ENCODE measurements at regions not wholly inside any gene's neighbourhood (a gene's known extent, or its start where the extent isn't known, plus 50 kb on each side); places are given as distances from the start of the nearest gene placed in this dataset.

DNA sequence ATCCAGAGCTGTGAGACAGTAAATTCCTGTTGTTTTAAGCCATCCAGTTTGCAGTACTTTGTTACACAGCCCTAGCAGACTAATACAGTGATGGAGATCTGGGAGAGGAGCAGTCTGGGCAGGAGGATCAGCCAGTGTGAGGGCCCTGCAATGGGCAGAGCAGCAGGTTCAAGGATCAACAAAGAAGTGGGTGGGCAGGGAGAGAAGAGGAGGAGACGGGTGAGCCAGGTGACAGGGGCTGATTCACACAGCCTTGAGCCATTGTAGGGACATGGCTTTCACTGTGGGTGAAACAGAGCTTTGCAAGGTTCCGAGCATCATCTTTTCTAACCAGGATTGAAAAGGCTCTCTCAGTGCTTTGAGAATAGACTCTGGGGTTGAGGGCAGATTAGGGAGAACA is 88.2 kb upstream of the MVB12B start:
- FAIRE-seq = no peak

DNA sequence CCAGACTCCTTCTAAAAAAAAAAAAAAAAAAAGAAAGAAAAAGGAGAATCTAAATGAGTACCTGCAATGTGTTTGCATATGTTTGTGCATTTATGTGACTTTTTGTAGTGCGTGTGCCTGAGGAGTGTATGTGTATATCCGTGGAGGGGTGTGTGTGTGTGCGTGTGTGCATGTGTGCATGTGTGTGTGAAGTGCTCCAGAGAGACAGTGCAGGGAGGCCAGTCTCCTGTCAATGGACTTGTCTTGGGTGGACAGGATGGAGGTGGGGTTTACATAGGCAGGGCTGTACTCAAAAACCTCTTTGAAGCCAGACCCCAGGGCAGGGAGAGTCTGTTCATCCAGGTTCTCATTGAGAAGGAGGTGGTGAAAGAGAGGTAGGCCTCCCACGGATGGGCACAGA is 87.1 kb upstream of the MVB12B start:
- FAIRE-seq = no peak
- DNase-seq (ENCODE audit: low spot score) = no peak

More for the DNA sequence above, 88.2 kb upstream of the MVB12B start:
- no peak for DNase-seq (ENCODE audit: low spot score)

DNA sequence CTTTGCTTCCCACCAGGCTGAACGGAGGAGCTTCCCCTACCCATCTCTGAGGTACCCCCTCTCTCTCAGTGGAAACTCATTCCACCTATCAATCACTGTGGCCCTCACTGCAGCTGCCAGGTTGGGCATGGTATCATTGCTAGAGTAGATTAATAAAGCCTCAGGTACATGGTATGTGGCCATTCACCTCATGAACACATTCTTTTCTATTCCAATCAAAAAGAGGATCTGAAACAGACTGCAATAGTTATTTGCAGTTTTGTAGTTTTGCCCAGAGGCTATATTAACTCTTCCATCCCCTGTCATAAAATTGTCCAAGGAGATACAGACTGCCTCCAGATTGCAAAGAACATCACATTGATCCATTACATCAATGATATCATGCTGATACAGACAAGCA is 85.8 kb upstream of the MVB12B start:
- FAIRE-seq (no peak), DNase-seq (ENCODE audit: low spot score) (no peak)

DNA sequence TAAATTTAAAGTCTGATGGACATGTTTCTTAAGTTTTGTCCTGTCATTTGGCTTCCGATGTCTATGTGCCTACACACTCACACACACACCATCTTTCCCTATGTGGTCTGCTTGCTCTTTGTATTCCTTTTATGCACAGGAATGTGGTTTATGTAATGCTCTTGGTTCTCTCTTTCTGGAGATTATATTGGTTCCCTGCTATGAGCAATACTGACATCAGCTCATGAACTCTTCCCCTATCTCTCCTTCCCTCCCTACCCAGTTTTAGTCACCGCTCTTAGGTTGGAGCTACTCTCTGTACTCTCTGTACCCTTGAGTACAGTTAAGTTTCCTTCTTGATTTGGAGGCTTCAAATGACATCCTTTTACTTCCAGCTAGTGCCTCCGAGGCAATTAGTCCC is 77.9 kb upstream of the MVB12B start:
- no peak for FAIRE-seq
- DNase-seq (ENCODE audit: low spot score) = no peak

DNA sequence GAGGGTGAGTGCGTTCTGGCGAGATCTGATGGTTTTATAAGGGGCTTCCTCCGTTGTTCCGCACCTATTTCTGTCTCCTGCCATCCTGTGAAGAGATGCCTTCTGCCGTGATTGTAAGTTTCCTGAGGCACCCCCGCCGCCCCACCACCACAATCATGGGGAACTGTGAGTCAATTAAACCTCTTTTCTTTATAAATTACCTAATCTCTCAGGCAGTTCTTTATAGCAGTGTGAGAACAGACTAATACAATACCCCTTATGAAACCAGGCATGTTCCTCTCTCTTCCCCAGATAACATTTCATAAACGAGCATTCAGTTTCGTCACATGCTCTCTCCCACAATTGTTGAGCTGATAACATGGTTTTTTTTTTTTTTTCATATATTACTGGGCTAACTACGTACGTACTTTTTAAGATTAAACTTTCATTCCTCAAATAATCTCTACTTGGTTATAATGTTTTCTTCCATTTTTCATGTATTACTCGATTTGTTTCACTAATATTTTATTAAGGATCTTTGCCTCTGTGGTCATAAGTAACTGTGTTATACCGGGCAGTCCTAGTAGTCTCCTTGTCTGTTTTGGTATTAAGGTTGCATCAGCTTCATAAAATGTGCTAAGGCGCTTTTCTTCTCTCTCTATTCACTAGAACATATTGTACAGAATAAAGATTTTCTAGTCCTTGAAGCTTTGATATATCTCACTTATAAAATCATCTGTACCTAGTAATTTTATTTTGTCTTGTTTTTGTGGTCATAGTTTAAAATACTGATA is 64.9 kb upstream of the MVB12B start:
- FAIRE-seq = no peak
- DNase-seq (ENCODE audit: low spot score) = no peak

DNA sequence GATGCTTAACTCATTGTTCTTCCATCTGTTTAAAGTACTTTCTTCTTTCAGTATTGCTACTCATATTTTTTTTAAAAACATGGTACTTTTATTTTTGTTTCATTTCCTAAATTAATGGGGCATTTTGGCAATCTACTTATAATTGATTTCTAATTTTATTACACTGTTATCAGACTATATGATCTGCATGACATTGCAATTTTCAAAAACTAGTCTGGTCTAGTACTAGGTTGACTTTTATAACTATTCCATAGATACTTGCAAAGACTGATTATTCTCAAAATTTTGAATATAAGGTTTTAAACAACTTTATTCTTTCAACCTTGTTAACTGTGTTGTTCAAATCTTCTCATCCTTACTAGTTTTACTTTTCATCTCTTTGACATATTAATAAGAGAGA is 63.9 kb upstream of the MVB12B start:
- FAIRE-seq (no peak), DNase-seq (ENCODE audit: low spot score) (no peak)

DNA sequence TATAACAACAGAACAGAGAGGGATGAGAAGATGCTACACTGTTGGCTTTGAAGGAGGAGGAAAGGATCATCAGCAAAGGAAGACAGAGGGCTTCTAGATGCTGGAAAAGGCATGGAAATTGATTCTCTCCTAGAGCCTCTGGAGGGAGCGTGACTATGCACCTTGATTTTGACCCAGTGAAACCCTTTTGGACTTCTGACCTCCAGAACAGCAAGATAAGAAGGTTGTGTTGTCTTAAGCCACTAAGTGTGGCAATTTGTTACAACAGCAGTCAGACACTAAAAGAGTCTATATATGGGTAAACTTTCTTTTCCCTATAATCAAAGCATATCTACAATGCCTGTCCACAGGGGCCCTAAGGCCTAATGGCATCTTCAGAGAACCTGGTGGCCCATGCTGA is 56.1 kb upstream of the MVB12B start:
- DNase-seq (ENCODE audit: low spot score) (no peak), FAIRE-seq (no peak)

DNA sequence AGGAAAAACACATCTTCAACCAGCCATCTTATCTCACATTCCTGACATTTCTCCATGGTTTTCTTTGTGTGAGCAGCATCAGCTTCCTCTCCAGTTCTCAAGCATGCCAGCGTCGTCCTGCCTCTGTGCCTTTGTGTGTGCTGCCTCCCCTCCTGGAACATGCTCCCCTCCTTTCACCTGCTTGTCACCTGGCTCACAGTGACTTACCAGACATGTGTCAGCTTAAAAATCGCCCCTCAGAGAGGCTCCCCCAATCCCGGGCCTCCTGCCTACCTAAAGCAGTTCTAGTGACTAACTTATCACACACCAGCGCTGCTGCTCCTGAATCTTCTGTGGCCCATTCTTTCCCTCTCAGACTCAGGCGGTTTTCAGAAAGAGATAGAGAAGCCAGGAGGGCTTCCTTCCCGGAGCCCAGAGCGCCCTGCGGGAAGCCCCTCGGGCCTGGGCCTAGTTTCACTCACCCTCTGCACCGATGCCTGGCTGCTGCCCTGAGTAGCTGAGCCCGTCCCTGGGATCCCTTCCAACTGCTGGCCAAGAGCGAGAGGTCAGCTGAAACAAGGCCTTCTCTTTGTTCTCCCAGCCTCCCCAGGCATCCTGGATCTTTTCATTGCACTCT is 51.1 kb upstream of the MVB12B start:
- FAIRE-seq = no peak
- DNase-seq (ENCODE audit: low spot score) = no peak

DNA sequence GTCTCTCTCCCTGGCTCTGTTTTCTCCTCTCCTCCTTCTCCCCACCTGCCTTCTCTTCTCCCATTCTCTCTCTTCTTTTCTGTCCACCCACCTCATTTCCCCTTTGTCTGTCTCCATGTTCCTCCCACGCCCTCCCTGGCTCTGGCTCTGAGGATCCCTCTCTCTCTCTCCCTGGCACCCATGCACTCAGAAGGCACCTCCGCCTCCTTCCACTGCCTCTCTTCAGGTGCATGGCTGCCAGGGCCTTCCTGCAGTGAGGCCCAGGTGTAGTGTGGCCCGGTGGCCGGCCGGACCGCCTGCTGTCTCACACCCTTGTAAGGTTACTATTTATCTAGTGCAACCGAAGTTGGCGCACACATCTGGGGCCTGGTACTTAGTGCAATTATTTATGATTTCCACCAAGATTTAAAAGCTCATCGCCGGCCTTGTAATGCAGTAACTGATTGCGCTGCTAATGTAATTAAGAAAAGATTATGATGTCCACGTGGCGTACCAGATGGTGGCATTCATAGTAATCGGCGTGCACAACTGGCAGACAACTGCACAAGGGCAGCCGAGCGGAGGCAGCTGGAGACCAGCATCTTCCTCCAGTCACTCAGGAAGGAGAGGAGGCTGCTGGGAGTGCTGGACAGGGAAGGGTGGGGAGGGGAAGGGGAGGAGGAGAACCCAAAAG is 50.4 kb upstream of the MVB12B start:
- no peak for FAIRE-seq
- no peak for DNase-seq (ENCODE audit: low spot score)
